ENCODE measurements at regions not wholly inside any gene's neighbourhood (a gene's known extent, or its start where the extent isn't known, plus 50 kb on each side); places are given as distances from the start of the nearest gene placed in this dataset.
"Not testable (repeated sequence)": the region's sequence is repeated elsewhere in the genome, so short reads cannot be mapped to it uniquely, and the experiment has no call there.

GRCh38 chr2:185404578-185404977 lies 334.0 kb upstream of the FSIP2 start:
- Histone ChIP-seq H3K4me1 (no peaks in the 10 kb centered on the region), H3K36me3 (no peaks in the 10 kb centered on the region), H3K27ac (no peak overlapping the region), H3K9me3 (no peaks in the 10 kb centered on the region), H3K4me3 (no peak overlapping the region), H3K27me3 (no peaks in the 10 kb centered on the region)
- DNase-seq = no peak
- intact Hi-C loops (cut with DNase I; ENCODE audit: low total_unique reads) = no loop called here
- TF ChIP-seq CTCF (IDR thresholded peaks at IDR 0.05) (no peak), POLR2A (IDR thresholded peaks at IDR 0.05) (no peak)

GRCh38 chr2:185417111-185417510 lies 321.5 kb upstream of the FSIP2 start:
- Histone ChIP-seq H3K36me3 (no peaks in the 10 kb centered on the region), H3K4me1 (no peaks in the 10 kb centered on the region), H3K9me3 (no peaks in the 10 kb centered on the region), H3K27ac (no peak overlapping the region), H3K4me3 (no peak overlapping the region), H3K27me3 (no peaks in the 10 kb centered on the region)
- TF ChIP-seq POLR2A (IDR thresholded peaks at IDR 0.05) = no peak
- TF ChIP-seq CTCF (IDR thresholded peaks at IDR 0.05) = no peak
- DNase-seq = no peak
- intact Hi-C loops (cut with DNase I; ENCODE audit: low total_unique reads) = no loop called here

- Histone ChIP-seq H3K4me3 (no peak overlapping the region), H3K27ac (no peak overlapping the region), H3K27me3 (no peaks in the 10 kb centered on the region), H3K9me3 (no peaks in the 10 kb centered on the region), H3K4me1 (no peaks in the 10 kb centered on the region), H3K36me3 (no peaks in the 10 kb centered on the region)
- no peak for TF ChIP-seq POLR2A (IDR thresholded peaks at IDR 0.05)
- TF ChIP-seq CTCF (IDR thresholded peaks at IDR 0.05) = no peak
- intact Hi-C loops (cut with DNase I; ENCODE audit: low total_unique reads) = no loop called here
- DNase-seq = no peak
These were observed 320.9 kb upstream of the FSIP2 start for GRCh38 chr2:185417688-185418087.

- H3K4me3 ChIP-seq; H3K27ac ChIP-seq; H3K36me3 ChIP-seq; H3K4me1 ChIP-seq; H3K9me3 ChIP-seq; DNase-seq; H3K27me3 ChIP-seq; intact Hi-C loops (cut with DNase I; ENCODE audit: low total_unique reads): not testable (repeated sequence)
These were observed 313.5 kb upstream of the FSIP2 start for GRCh38 chr2:185424958-185425629.

GRCh38 chr2:185428000-185428399 lies 310.6 kb upstream of the FSIP2 start:
- no peak for DNase-seq
- Histone ChIP-seq H3K27ac (no peak overlapping the region), H3K36me3 (no peaks in the 10 kb centered on the region), H3K9me3 (no peaks in the 10 kb centered on the region), H3K4me3 (no peak overlapping the region), H3K4me1 (no peaks in the 10 kb centered on the region), H3K27me3 (no peaks in the 10 kb centered on the region)
- intact Hi-C loops (cut with DNase I; ENCODE audit: low total_unique reads) = no loop called here
- TF ChIP-seq CTCF (IDR thresholded peaks at IDR 0.05) (no peak), POLR2A (IDR thresholded peaks at IDR 0.05) (no peak)

- TF ChIP-seq CTCF (IDR thresholded peaks at IDR 0.05) = no peak
- no peak for TF ChIP-seq POLR2A (IDR thresholded peaks at IDR 0.05)
- Histone ChIP-seq H3K4me3 (no peak overlapping the region), H3K27me3 (no peaks in the 10 kb centered on the region), H3K9me3 (no peaks in the 10 kb centered on the region), H3K27ac (no peak overlapping the region), H3K4me1 (no peaks in the 10 kb centered on the region), H3K36me3 (peaks cover 0 to 5% of the 10 kb centered on the region in 2 donors)
- no peak for DNase-seq
- intact Hi-C loops (cut with DNase I; ENCODE audit: low total_unique reads) = no loop called here
These were observed 304.8 kb upstream of the FSIP2 start for GRCh38 chr2:185433824-185434223.

Data from uterus (tissue), 3 donors.